ENCODE measurements at regions not wholly inside any gene's neighbourhood (a gene's known extent, or its start where the extent isn't known, plus 50 kb on each side); places are given as distances from the start of the nearest gene placed in this dataset.
A peak's percentile ranks its signal among the peaks of the same experiment; 100 is the strongest.

- intact Hi-C loops (cut with DNase I): no loop called here
- Histone ChIP-seq H3K4me1 (peaks cover 0 to 8% (median 3%) of the 10 kb centered on the region in 4 donors), H3K4me3 (no peak overlapping the region), H3K27me3 (no peaks in the 10 kb centered on the region), H3K9me3 (no peaks in the 10 kb centered on the region), H3K27ac (no peak overlapping the region), H3K36me3 (no peaks in the 10 kb centered on the region)
- peak; percentile 60 to 76 (median 71) for DNase-seq
- ATAC-seq: peak; percentile 90 to 97 (median 94)
- WGBS (ENCODE audit: insufficient coverage, low coverage, low lambda C conversion rate, missing lambda C conversion rate): 48% methylated on average over 2 of the region's 9 CpGs
- TF ChIP-seq CTCF (IDR thresholded peaks at IDR 0.05) (peak in 2 of 4 donors; percentile 13 to 14), POLR2A (IDR thresholded peaks at IDR 0.05) (no peak)
Measured at GRCh38 chr5:54785729-54786591, 199.4 kb downstream of the ESM1 start.

GRCh38 chr5:54778783-54779182 lies 206.6 kb downstream of the ESM1 start:
- no peak overlapping the region for H3K4me3 ChIP-seq
- TF ChIP-seq CTCF (IDR thresholded peaks at IDR 0.05): no peak
- intact Hi-C loops (cut with DNase I): no loop called here
- ATAC-seq: no peak
- no peak for DNase-seq
- H3K4me1 ChIP-seq: no peaks in the 10 kb centered on the region
- H3K36me3 ChIP-seq: no peaks in the 10 kb centered on the region
- H3K27me3 ChIP-seq: no peaks in the 10 kb centered on the region
- no peak overlapping the region for H3K27ac ChIP-seq
- WGBS (ENCODE audit: insufficient coverage, low coverage, low lambda C conversion rate, missing lambda C conversion rate): 63% methylated on average over 1 of the region's 2 CpGs
- H3K9me3 ChIP-seq: no peaks in the 10 kb centered on the region

- H3K27ac ChIP-seq: no peak overlapping the region
- H3K36me3 ChIP-seq: no peaks in the 10 kb centered on the region
- H3K27me3 ChIP-seq: no peaks in the 10 kb centered on the region
- ATAC-seq (no peak), DNase-seq (no peak)
- no peaks in the 10 kb centered on the region for H3K9me3 ChIP-seq
- H3K4me1 ChIP-seq: no peaks in the 10 kb centered on the region
- H3K4me3 ChIP-seq: no peak overlapping the region
- intact Hi-C loops (cut with DNase I): no loop called here
- TF ChIP-seq CTCF (IDR thresholded peaks at IDR 0.05): no peak
- no peak for TF ChIP-seq POLR2A (IDR thresholded peaks at IDR 0.05)
Measured at GRCh38 chr5:54775645-54776044, 209.7 kb downstream of the ESM1 start.

- intact Hi-C loops (cut with DNase I): no loop called here
- peak in 1 of 4 donors; percentile 21 for ATAC-seq
- Histone ChIP-seq H3K4me1 (no peaks in the 10 kb centered on the region), H3K9me3 (no peaks in the 10 kb centered on the region), H3K36me3 (no peaks in the 10 kb centered on the region), H3K4me3 (no peak overlapping the region), H3K27me3 (no peaks in the 10 kb centered on the region), H3K27ac (no peak overlapping the region)
- 87% methylated on average over 6 of the region's 10 CpGs for WGBS (ENCODE audit: insufficient coverage, low coverage, low lambda C conversion rate, missing lambda C conversion rate)
- TF ChIP-seq CTCF (IDR thresholded peaks at IDR 0.05): no peak
- no peak for TF ChIP-seq POLR2A (IDR thresholded peaks at IDR 0.05)
- DNase-seq: no peak
Measured at GRCh38 chr5:54774281-54775170, 210.9 kb downstream of the ESM1 start.

Data from right lobe of liver (tissue), 6 donors.